ENCODE measurements at regions not wholly inside any gene's neighbourhood (a gene's known extent, or its start where the extent isn't known, plus 50 kb on each side); places are given as distances from the start of the nearest gene placed in this dataset.
"Not testable (repeated sequence)": the region's sequence is repeated elsewhere in the genome, so short reads cannot be mapped to it uniquely, and the experiment has no call there.

DNA sequence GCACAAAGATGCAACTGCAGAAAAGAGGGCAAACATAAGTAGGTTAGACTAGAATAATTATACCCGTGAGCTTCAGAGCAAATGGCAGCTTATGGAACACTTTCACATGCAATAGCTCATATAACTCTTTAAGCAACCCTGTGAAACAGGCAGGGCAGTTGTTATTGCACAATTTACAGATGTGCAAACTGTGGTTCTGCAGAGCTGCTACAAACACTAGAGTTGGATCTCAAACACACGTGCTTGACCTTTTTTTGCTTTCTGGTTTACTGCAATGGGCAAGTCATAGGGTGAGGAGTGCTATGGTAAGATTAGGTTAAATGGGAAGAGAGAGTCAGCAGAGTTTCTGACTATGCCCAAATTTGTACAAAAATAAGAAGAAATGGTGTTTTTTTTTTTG is 610.8 kb downstream of the GATA3 start:
- no peaks in the 10 kb centered on the region for H3K36me3 ChIP-seq (ENCODE audit: control insufficient read depth, low read length)
- H3K9me3 ChIP-seq (ENCODE audit: control insufficient read depth, insufficient read depth, low read length) = no peaks in the 10 kb centered on the region
- TF ChIP-seq EZH2phosphoT487 (IDR thresholded peaks at IDR 0.05; ENCODE audit: borderline replicate concordance, low read length) = no peak
- TF ChIP-seq, protein P1, sequence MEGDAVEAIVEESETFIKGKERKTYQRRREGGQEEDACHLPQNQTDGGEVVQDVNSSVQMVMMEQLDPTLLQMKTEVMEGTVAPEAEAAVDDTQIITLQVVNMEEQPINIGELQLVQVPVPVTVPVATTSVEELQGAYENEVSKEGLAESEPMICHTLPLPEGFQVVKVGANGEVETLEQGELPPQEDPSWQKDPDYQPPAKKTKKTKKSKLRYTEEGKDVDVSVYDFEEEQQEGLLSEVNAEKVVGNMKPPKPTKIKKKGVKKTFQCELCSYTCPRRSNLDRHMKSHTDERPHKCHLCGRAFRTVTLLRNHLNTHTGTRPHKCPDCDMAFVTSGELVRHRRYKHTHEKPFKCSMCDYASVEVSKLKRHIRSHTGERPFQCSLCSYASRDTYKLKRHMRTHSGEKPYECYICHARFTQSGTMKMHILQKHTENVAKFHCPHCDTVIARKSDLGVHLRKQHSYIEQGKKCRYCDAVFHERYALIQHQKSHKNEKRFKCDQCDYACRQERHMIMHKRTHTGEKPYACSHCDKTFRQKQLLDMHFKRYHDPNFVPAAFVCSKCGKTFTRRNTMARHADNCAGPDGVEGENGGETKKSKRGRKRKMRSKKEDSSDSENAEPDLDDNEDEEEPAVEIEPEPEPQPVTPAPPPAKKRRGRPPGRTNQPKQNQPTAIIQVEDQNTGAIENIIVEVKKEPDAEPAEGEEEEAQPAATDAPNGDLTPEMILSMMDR (IDR thresholded peaks at IDR 0.05; ENCODE audit: low read depth, low read length, poor library complexity, severe bottlenecking) = no peak
- H4K20me1 ChIP-seq (ENCODE audit: control insufficient read depth, insufficient read depth, low read depth, low read length) = no peaks in the 10 kb centered on the region
- H3K79me2 ChIP-seq (ENCODE audit: control insufficient read depth, low read length) = no peaks in the 10 kb centered on the region
- H3K4me2 ChIP-seq (ENCODE audit: low read length) = no peak overlapping the region
- H3K4me3 ChIP-seq (ENCODE audit: low read length) = no peak overlapping the region
- no peaks in the 10 kb centered on the region for H3F3A ChIP-seq (ENCODE audit: control insufficient read depth, insufficient read depth)
- H3K27me3 ChIP-seq (ENCODE audit: control insufficient read depth, low read length) = no peaks in the 10 kb centered on the region
- no peaks in the 10 kb centered on the region for H3K9me2 ChIP-seq (replicated peaks; ENCODE audit: control insufficient read depth, low read length)
- H3K4me1 ChIP-seq (ENCODE audit: control insufficient read depth, low read length) = no peaks in the 10 kb centered on the region
- no peak overlapping the region for H3K27ac ChIP-seq (ENCODE audit: low read depth, low read length)

GRCh38 chr10:8670461-8670860 is 616.0 kb downstream of the GATA3 start:
- H3K27me3 ChIP-seq (ENCODE audit: control insufficient read depth, low read length) = no peaks in the 10 kb centered on the region
- H3K4me1 ChIP-seq (ENCODE audit: control insufficient read depth, low read length) = no peaks in the 10 kb centered on the region
- no peak overlapping the region for H3K4me2 ChIP-seq (ENCODE audit: low read length)
- H3K79me2 ChIP-seq (ENCODE audit: control insufficient read depth, low read length) = no peaks in the 10 kb centered on the region
- no peaks in the 10 kb centered on the region for H4K20me1 ChIP-seq (ENCODE audit: control insufficient read depth, insufficient read depth, low read depth, low read length)
- H3K9me3 ChIP-seq (ENCODE audit: control insufficient read depth, insufficient read depth, low read length) = no peaks in the 10 kb centered on the region
- no peaks in the 10 kb centered on the region for H3K9me2 ChIP-seq (replicated peaks; ENCODE audit: control insufficient read depth, low read length)
- no peak overlapping the region for H3K4me3 ChIP-seq (ENCODE audit: low read length)
- TF ChIP-seq, protein P1 (IDR thresholded peaks at IDR 0.05; ENCODE audit: low read depth, low read length, poor library complexity, severe bottlenecking) = no peak
- TF ChIP-seq EZH2phosphoT487 (IDR thresholded peaks at IDR 0.05; ENCODE audit: borderline replicate concordance, low read length) = no peak
- no peak overlapping the region for H3K27ac ChIP-seq (ENCODE audit: low read depth, low read length)
- no peaks in the 10 kb centered on the region for H3F3A ChIP-seq (ENCODE audit: control insufficient read depth, insufficient read depth)
- H3K36me3 ChIP-seq (ENCODE audit: control insufficient read depth, low read length) = no peaks in the 10 kb centered on the region

GRCh38 chr10:8674230-8674629 is 619.7 kb downstream of the GATA3 start:
- H3K27me3 ChIP-seq (ENCODE audit: control insufficient read depth, low read length) = no peaks in the 10 kb centered on the region
- H3K9me3 ChIP-seq (ENCODE audit: control insufficient read depth, insufficient read depth, low read length) = no peaks in the 10 kb centered on the region
- H4K20me1 ChIP-seq (ENCODE audit: control insufficient read depth, insufficient read depth, low read depth, low read length) = no peaks in the 10 kb centered on the region
- H3F3A ChIP-seq (ENCODE audit: control insufficient read depth, insufficient read depth) = no peaks in the 10 kb centered on the region
- no peaks in the 10 kb centered on the region for H3K36me3 ChIP-seq (ENCODE audit: control insufficient read depth, low read length)
- H3K79me2 ChIP-seq (ENCODE audit: control insufficient read depth, low read length) = no peaks in the 10 kb centered on the region
- peaks cover 6% of the 10 kb centered on the region; the same call in 1 of the 2 replicates for H3K4me1 ChIP-seq (ENCODE audit: control insufficient read depth, low read length)
- no peak overlapping the region for H3K4me2 ChIP-seq (ENCODE audit: low read length)
- H3K9me2 ChIP-seq (replicated peaks; ENCODE audit: control insufficient read depth, low read length) = no peaks in the 10 kb centered on the region
- TF ChIP-seq, protein P1 (IDR thresholded peaks at IDR 0.05; ENCODE audit: low read depth, low read length, poor library complexity, severe bottlenecking) = no peak
- no peak for TF ChIP-seq EZH2phosphoT487 (IDR thresholded peaks at IDR 0.05; ENCODE audit: borderline replicate concordance, low read length)
- H3K27ac ChIP-seq (ENCODE audit: low read depth, low read length) = no peak overlapping the region
- no peak overlapping the region for H3K4me3 ChIP-seq (ENCODE audit: low read length)

GRCh38 chr10:8677642-8678041 is 623.2 kb downstream of the GATA3 start:
- no peaks in the 10 kb centered on the region for H4K20me1 ChIP-seq (ENCODE audit: control insufficient read depth, insufficient read depth, low read depth, low read length)
- no peaks in the 10 kb centered on the region for H3K27me3 ChIP-seq (ENCODE audit: control insufficient read depth, low read length)
- H3K4me3 ChIP-seq (ENCODE audit: low read length) = no peak overlapping the region
- H3K4me1 ChIP-seq (ENCODE audit: control insufficient read depth, low read length) = peaks cover 6% of the 10 kb centered on the region; the same call in 1 of the 2 replicates
- H3K9me3 ChIP-seq (ENCODE audit: control insufficient read depth, insufficient read depth, low read length) = no peaks in the 10 kb centered on the region
- no peaks in the 10 kb centered on the region for H3K79me2 ChIP-seq (ENCODE audit: control insufficient read depth, low read length)
- no peaks in the 10 kb centered on the region for H3K9me2 ChIP-seq (replicated peaks; ENCODE audit: control insufficient read depth, low read length)
- H3F3A ChIP-seq (ENCODE audit: control insufficient read depth, insufficient read depth) = no peaks in the 10 kb centered on the region
- H3K36me3 ChIP-seq (ENCODE audit: control insufficient read depth, low read length) = no peaks in the 10 kb centered on the region
- TF ChIP-seq, protein P1 (IDR thresholded peaks at IDR 0.05; ENCODE audit: low read depth, low read length, poor library complexity, severe bottlenecking) = no peak
- no peak for TF ChIP-seq EZH2phosphoT487 (IDR thresholded peaks at IDR 0.05; ENCODE audit: borderline replicate concordance, low read length)
- no peak overlapping the region for H3K27ac ChIP-seq (ENCODE audit: low read depth, low read length)
- H3K4me2 ChIP-seq (ENCODE audit: low read length) = no peak overlapping the region

DNA sequence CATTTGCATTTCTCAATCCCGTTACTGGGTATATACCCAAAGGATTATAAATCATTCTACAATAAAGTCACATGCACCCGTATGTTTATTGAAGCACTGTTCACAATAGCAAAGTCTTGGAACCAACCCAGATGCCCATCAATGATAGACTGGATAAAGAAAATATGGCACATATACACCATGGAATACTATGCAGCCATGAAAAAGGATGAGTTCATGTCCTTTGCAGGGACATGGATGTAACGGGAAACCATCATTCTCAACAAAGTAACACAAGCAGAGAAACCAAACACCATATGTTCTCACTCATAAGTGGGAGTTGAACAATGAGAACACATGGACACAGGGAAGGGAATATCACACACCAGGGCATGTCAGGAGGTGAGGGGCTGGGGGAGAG is 630.4 kb downstream of the GATA3 start:
- not testable (repeated sequence) for H3K4me2 ChIP-seq (ENCODE audit: low read length); H3K4me1 ChIP-seq (ENCODE audit: control insufficient read depth, low read length); H3K9me3 ChIP-seq (ENCODE audit: control insufficient read depth, insufficient read depth, low read length); H3K27me3 ChIP-seq (ENCODE audit: control insufficient read depth, low read length); H3K4me3 ChIP-seq (ENCODE audit: low read length); H3K79me2 ChIP-seq (ENCODE audit: control insufficient read depth, low read length); H3K36me3 ChIP-seq (ENCODE audit: control insufficient read depth, low read length); H3K9me2 ChIP-seq (replicated peaks; ENCODE audit: control insufficient read depth, low read length); H3K27ac ChIP-seq (ENCODE audit: low read depth, low read length); H3F3A ChIP-seq (ENCODE audit: control insufficient read depth, insufficient read depth); H4K20me1 ChIP-seq (ENCODE audit: control insufficient read depth, insufficient read depth, low read depth, low read length)

Data from DOHH2 (cell line).